Hypothalamus (tissue), 51 donors: ENCODE measurements at regions not wholly inside any gene's neighbourhood (a gene's known extent, or its start where the extent isn't known, plus 50 kb on each side); places are given as distances from the start of the nearest gene placed in this dataset.

Source experiments
- DNase-seq, 51 donors: peaks; one replicate each; lab custom pipeline; 2025; lab: John Stamatoyannopoulos, UW

DNA sequence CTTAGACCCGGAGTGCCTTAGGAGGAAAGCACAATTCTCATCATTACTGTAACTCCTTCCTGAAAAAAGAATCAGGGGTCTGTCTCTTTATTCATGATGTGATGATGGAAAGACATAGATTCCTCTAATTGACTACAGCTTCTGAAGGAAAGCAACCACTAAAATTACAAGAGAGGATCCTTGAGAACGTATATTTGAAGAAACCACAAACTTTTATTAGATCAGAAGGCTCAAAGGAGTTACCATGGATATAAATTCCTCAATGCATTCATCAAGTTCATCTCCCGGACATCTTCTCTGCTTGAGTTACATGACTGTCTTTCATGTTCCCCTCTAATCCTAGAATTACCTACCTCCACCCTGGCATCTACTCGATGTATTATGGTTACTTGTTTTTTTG lies 104.1 kb upstream of the PAPPA start:
- no peak for DNase-seq

DNA sequence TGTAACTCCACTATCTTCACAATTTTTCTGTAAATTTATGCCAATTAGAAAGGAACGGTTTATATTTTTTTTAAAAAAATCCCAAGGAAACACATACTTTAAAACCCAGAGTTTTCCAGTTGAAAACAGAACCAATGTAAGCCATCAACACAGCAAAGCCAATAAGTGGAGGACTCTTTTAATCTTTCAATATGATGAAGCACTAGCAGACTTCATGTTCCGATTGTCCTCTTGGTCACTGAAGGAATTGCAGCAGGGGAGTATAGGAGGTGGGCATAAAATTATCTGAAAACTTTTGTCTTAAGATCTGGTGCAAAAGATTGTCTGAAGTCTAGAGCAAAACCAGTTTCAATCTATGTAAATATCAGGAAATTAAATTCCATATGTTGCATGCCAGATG lies 102.1 kb upstream of the PAPPA start:
- no peak for DNase-seq

DNA sequence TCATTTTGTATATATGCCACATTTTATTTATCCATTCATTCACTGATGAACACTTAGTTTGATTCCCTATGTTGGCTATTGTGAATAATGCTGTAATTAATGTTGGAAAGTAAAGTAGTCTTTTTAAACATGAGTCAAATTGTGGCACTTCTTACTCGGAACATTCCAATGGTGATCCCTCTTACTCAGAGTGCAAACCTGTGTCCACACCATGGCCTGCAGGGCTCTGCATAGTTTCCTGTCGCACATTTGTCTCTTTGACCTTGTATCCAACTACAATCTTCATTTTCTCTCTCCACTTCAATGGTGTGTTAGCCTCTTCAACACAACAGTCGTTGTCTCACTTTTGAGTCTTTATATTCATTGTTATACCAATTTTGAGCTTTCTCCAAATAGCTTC lies 98.1 kb upstream of the PAPPA start:
- DNase-seq = no peak

DNA sequence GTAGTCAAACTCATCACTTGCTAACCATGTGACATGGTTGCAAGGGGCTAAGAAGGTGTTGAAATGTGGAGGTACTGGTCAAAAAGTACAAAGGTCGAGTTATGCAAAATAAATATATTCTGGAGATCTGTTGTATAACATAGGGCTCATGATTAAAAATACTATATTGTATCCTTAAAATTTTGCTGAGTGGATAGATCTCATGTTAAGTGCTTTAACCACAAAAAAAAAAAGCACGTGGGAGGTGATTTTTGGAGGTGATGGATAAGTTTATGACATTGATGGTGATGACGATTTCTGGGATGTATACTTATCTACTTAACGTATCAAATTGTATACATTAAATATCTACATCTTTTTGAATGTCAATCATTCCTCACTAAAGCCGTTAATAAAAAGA lies 96.2 kb upstream of the PAPPA start:
- DNase-seq = no peak

DNA sequence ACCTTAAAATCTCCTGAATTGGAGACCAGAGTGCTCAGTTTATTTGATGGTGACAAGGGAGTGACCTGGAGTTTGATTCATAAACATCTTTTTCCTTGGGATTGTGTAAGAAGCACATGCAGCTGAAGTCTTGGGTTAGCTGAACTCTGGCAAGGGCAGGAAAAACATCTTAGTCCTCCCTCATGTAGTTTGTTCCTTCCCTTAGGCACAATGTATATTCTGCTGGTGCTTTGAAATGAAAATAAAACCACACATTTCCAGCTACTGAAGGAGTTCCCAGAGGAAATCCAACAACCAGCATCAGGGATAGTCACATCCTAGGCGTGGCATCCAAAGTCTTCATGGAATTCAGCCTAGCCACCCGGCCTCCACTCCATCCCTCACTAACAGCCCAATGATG lies 95.2 kb upstream of the PAPPA start:
- DNase-seq = no peak

DNA sequence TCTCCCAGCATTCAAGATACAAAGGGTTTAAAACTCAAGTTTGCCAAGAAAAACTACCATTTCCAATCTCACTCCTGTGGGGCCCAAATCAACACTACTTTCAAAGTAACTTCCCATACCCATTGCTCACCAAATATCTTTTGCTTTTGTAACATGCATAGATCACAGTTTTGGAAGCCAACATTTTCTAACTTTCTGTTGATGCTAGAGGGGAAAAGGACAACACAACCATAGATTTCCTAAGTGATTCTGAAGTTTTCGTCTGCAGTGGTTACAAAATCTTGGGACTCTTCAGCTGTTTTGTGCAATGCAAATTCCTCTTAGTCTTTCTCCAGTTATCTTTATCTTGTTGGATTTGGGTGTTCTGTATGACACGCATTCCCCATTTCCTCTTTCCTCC lies 94.1 kb upstream of the PAPPA start:
- no peak for DNase-seq

DNA sequence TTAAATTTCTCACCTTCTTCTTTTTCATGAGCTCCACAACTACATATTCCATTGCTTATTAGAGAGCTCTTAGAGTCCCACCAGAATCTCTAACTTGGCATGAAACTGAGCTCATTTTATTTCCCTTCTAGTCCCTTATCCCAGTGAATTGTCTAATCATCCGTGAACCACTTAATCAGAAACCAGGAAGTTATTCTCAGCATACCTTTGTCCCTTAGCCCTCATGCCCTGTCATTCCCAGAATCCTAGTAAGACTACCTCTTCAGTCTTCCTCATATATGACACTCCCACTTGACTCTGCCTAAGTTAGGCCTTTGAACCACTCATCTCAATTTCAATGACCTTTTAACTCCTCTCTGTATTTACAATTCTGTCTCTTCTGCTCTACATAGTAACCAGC lies 93.0 kb upstream of the PAPPA start:
- no peak for DNase-seq

DNA sequence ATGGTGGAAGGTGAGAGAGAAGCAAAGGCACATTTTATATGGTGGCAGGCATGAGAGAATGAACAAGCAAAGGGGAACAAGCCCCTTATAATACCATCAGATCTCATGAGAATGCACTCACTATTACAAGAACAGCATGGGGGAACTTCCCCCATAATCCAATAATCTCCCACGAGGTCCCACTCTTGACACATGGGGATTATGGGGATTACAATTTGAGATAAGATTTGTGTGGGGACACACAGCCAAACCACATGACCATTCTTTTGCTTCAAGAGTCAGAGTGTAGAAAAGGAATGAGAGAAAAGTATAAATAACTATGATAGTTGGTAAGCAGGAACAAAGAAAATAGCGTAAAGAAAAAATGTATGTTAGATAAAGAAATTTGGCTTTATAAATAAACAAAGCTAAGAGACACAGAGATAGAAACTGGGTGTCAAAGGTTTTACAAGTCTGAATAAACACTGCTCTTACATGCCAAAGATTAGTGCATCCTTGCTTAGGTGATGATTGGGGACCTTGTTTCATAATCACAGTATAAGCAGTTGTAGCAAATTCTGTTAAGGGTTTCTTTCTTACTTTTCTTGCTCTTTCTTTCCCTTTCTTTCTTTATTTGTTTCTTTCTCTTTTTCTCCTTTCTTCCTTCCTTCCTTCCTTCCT lies 91.9 kb upstream of the PAPPA start:
- no peak for DNase-seq

DNA sequence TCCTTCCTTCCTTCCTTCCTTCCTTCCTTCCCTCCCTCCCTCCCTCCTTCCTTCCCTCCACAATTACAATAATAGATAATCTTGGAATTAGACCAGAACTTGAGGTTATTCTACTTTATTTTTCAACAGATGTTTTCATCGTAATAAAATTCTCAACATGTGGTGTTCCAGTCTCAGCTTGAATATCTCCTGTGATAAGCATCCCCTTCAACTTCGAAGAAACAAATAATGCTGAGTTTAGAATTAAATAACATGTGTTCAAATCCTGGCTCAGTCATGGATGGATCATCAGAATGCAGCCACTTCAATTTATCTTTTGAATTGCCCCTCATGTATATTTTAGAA lies 91.4 kb upstream of the PAPPA start:
- no peak for DNase-seq

DNA sequence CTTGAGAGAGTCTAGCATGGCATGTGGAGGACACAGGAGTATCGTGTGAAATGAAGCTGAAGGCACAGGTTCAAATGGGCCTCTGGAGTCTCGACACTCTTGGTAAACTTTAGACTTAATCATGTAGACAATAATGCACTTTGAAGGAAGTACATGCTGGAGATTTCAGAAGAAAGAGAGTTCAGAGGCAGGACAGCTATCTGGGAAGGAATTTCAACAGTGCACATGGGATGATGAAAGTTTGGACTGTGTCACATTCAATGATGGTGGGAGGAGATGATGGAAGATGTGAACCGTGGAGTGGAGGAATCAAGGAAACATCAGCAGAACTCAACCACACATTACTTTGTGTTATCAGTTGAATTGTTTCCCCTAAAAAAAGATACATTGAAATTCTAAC lies 88.6 kb upstream of the PAPPA start:
- no peak for DNase-seq

DNA sequence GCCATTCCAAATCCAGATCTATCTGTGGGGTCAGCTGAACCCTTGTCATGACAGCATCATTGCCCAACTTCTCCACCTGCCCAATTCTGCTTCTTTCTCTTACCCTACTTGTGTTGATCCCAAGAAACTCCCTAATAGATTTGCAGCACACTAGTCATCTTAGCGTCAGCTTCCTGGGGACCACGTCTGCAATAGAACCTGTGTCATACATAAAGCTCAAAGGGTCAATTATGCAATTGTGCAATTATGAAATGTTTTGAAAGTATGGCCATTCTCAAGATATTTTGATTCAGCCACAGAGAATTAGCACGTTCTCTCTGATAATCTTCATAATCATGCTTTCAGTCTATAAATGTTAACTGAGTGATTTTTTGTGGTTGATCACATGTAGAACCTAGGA lies 87.4 kb upstream of the PAPPA start:
- no peak for DNase-seq

DNA sequence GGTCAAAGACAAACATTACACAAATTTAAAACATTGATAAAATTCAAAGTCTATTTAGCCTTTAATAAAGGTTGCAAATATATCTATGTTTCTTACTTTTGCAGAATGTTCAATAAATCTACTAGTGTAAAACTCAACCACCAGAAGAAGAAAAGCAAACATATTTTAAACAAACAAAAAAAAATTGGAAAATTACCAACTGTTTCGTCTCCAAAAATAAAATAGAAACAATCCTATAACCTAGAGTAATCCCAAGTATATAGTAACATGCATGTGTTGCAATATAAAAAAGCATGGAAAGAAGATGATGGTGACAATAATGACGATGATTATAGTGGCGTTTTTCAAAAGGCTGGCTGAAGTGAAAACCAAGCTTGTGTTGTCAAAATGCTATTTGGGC lies 86.0 kb upstream of the PAPPA start:
- DNase-seq = no peak

DNA sequence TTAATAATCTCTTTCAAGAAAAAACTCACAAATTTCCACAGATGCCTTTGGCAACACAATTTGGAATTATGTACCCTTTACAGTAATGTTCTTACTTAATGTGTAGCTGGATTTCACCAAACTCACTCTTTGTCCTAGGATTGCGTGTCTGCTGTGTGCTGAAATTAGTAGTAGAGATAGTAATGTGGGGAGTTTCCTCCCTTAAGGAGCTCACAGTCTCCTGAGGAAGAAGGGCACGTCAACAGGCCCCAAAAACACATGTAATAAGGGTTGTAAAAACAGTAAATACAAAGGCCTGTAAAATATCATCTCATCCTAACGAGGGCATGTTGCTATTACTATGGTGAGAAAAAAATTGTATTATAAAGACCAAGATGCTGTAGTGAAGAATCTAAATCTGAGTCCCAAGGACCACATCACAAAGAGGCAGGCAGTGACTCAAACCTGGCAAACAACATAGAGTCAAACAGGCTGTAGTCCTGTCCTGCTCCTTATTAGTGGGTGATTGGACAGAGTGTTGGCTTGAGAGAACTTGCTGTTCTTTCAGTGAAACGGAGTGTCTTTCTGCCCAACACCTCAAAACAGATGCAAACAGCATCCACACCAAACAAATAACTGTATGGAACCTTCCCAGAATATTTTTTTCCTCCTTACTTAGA lies 83.2 kb upstream of the PAPPA start:
- DNase-seq = no peak

DNA sequence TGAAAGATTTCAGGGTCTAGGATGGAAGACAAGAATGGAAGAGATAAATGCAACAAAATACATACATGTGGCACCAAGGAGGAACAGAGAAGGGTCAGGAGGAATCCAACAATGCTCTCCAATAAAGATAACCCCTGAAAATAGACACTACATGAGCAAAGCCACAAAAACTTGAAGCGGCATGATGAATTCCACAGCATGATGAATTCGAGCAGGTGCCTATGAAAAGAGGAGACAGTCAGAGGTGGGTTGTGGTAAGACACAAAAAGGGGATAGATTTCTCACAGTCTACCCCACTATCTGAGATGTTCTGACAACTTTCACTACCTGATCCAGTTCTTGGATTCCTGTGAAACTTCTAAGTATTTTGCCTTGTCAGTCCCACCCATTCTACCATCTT lies 81.5 kb upstream of the PAPPA start:
- DNase-seq = no peak

DNA sequence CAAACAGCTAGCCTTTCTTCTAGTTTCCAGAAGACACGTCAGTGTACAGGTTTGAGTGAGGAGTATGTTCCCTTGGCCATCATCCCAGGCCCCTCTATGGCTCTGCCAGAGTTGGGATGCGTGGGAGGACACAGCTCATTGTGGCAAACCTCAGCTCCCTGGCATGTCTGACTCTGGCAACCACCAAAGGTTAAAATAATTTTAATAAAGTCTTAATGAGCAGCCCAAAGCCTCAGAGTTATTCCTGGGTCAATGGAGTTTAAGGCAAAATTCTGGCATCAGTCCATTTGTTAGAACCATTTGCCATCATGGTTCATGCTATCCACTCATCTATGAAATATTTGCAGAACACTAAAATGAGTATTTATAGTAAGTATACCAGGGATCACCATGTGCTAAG lies 79.8 kb upstream of the PAPPA start:
- no peak for DNase-seq

DNA sequence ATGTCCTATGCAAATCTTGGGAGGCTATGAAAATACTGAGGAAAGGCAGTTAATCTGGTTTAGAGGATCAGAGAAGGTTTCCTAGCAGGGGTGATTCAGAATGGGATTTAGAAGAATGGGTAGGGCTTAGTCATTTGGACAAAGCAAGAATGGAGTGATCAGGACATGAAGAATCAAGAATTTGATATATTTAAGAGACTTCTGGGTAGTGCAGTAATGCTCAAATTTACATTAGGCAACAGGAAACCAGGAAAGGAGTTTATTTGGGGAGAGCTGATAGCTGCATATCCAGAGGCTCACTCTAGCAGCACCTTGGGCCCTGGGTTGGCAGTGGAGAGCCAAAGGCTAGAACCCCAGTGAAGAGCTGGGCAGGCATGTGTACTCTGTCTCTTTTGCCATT lies 78.9 kb upstream of the PAPPA start:
- DNase-seq = no peak

DNA sequence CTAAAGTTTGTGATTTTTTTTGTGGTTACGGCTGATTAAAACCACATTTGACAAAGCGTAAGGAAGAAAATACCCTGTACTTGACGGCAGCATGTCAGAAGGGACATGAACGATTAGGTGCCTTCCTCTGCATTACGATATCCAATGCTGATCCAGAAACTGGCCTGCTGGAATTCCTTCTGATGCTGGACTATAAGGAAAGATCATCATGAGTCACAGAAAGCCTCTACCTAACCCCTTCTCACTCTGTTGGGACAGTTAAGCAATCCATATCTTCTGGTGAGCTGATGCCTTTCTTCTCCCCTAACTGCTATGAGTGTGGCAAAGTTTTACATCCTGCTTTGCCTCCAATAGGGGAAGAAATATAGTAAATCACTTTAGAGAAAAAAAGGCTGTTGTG lies 78.4 kb upstream of the PAPPA start:
- no peak for DNase-seq

DNA sequence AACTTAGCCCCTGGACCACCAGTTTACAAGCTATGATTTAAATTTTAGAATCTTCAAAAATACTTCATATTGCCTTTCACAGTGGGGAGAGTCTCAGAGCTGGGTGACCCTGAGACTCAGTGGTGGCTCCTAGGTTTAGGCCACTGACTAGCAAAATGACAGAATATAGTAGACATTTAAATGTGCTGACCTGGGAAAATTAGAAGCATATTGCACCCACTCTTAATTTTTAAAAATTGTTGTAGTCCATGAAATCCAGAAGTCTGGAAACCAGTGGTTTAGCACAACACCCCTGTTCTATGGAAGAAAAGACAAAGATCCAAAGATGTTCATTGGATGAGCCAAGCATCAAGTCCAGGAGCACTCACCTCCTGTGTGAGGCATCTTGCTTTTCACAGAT lies 75.0 kb upstream of the PAPPA start:
- no peak for DNase-seq

DNA sequence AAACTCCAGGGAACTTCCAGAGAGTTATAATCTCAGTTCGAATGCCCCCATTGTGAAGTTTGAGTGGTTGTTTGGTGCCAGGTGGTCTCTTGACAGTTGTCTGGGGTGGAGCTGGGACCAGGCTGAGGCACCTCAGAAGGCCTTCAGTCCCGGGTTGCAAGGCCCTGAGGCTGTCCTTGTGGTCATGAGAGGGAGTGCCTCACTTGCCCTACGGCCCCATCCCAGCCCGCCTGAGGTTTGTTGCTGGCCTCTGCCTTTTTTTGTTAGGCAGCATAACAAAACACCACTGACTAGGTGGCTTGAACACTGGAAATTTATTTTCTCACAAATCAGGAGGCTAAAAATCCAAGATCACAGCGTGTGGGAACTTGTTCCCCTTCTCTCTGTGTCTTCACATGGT lies 73.0 kb upstream of the PAPPA start:
- no peak for DNase-seq

DNA sequence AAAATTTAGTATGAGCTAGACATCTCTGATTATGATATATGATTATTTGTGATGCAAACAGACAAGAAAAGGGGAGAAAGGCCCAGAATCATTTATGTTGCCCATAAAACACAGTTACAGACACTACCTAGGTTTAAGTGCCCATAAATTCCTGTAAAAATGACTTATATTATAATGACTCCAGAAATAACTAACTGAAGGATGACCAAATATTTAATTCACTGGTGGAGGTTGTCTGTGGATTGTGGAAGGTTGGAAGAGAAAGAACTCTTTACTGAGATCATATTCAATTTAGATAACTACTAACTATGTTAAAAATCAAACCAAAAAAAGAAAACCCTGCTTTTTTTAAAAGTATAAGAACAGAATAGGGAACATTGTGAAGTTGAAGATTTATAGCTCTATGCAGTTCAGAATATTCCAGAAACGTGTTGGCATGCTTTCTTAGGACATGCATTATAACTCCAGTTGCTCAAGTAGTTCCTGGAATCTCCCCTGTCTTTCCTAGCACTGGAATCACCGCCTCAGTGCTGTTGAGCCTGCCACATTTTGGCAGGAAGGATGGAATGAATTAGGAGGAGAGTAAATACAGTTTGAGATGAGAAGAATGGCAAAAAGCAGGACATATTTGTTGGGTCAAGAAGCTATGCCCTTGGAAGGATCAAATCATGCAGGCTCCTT lies 72.0 kb upstream of the PAPPA start:
- DNase-seq = no peak

DNA sequence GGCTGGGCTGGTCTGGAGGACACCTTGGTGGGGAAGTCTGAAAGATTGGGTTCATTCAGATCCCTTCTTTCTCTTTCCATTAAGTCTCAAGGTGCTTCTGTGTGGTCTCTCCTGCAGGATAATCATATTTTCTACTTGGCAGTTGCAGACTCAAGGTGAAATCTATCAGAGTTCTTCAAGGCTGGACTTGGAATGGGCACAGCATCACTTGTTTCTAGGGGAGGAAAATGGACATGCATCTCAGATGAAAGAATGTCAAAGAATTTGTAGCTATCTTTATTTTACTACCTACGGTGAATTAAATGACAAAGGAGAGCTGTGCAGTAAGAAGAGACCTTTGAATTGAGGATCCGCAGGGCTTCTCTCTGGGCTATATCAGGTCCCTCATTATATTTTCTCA lies 69.8 kb upstream of the PAPPA start:
- no peak for DNase-seq

DNA sequence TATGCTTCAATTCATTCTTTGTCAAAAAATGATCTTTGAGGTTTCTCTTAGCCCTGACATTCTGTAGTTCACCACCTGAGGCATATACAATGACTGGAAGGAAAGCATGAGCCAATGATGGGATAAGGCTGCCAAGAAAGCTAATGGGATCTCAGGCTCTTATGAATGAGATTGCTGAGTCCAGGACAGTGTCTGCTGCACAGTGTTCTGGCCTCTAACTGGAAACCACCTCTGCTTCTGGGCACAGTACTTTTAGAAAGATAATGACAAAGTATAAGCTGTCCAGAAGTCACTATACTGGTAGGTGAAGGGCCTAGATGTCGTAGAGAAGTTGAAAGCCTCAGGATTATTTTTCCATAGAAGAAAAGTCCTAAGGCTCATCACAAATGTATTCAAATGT lies 69.1 kb upstream of the PAPPA start:
- DNase-seq = no peak

DNA sequence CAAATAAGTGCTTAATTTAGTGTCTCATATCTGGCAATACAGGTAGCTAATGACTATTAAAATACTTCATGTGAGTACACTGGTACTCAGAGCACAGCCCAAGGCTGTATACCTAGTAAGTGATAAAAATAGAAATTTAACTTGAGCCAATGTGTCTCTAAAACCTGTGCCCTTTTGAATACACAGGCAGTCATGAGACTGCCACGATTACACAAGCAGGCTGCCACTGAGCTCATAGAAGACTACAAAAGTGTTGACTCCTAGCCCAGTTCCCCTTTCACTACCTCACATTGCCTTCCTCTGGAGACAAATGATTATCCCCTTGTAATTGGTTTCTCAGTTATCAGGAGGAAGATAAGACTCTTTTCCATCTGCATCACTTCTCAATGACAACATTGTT lies 66.3 kb upstream of the PAPPA start:
- DNase-seq = peak in 17 of 51 donors; percentile 0 to 33 (median 8)
